HepG2 (cell line): ENCODE measurements at regions not wholly inside any gene's neighbourhood (a gene's known extent, or its start where the extent isn't known, plus 50 kb on each side); places are given as distances from the start of the nearest gene placed in this dataset.

Experiments
- ATAC-seq: fragments of 200-7000 bp; cut with Tn5 transposase; 3 replicates; pipeline ENCODE4 v1.9.1; 2020; ENCODE audit warnings: mild to moderate bottlenecking, moderate library complexity
- BruUV-seq: library from RNA; stranded (reverse); fragments of 400-500 nt; replicated peaks from 2 replicates; lab custom pipeline; 2021; lab: Mats Ljungman, UMichigan
- CTCF ChIA-PET: fragments of 300-600 bp; formaldehyde crosslinking; extraction: SDS; loops from one replicate; lab custom pipeline; 2021; ENCODE audit warnings: low total read pairs, inconsistent platforms, low intra/inter-chr PET ratio; lab: Yijun Ruan, JAX
- POLR2A ChIA-PET: fragments of 350-600 bp; sonication (Branson Sonifier 250); formaldehyde crosslinking; loops from one replicate; lab custom pipeline; 2020; ENCODE audit warnings: antibody characterized with exemption, inconsistent platforms; lab: Yijun Ruan, JAX
- DNase-seq: peaks from one replicate; pipeline ENCODE4 v3.0.0-alpha.2; 2015; ENCODE audit warnings: low spot score
- FAIRE-seq: peaks from 3 replicates; lab custom pipeline; 2011; peaks lifted over from hg19 to GRCh38; lab: Jason Lieb, UNC
- H2AFZ ChIP-seq: one replicate; pipeline ENCODE4 v1.6.1; 2011; ENCODE audit warnings: low read length, inconsistent platforms
- H3K27ac ChIP-seq: fragments of 300-600 bp; 3 replicates; pipeline ENCODE4 v1.8.0; 2011; ENCODE audit warnings: mixed run types, mild to moderate bottlenecking, mixed read lengths, low read length, inconsistent platforms; ENCODE audit not compliant: insufficient read depth; ENCODE audit errors: extremely low read length
- H3K27me3 ChIP-seq, 2 experiments: fragments of 200-600 bp in 1 of 2; 2 replicates in 1 of 2; 3 replicates in 1 of 2; pipeline versions ENCODE4 v1.6.0 to v1.8.0; 2011; ENCODE audit warnings: low read length in 2 of 2, mild to moderate bottlenecking in 2 of 2, moderate library complexity in 2 of 2, inconsistent platforms in 1 of 2; ENCODE audit not compliant: insufficient read depth in 2 of 2, control insufficient read depth in 1 of 2
- H3K36me3 ChIP-seq, 2 experiments: fragments of 200-600 bp in 1 of 2; replicated peaks in 1 of 2; 2 replicates in 1 of 2; 3 replicates in 1 of 2; pipeline versions ENCODE4 v1.5.1 to v1.8.0; 2011; ENCODE audit warnings: low read length in 2 of 2, inconsistent platforms in 1 of 2; ENCODE audit not compliant: insufficient read depth in 2 of 2, control insufficient read depth in 1 of 2
- H3K4me1 ChIP-seq: 2 replicates; pipeline ENCODE4 v1.5.1; 2012; ENCODE audit warnings: low read length, inconsistent platforms; ENCODE audit not compliant: insufficient read depth
- H3K4me2 ChIP-seq: 2 replicates; pipeline ENCODE4 v1.6.0; 2011; ENCODE audit warnings: low read depth, low read length, inconsistent platforms
- H3K4me3 ChIP-seq, 3 experiments: fragments of 200-600 bp in 1 of 3; sonication (generic), shearing (Covaris generic) in 1 of 3; replicated peaks in 1 of 3; 2 replicates each; pipeline ENCODE4 v1.5.1; 2011 to 2016; ENCODE audit warnings: low read length in 3 of 3, inconsistent platforms in 2 of 3, low read depth in 2 of 3, mild to moderate bottlenecking in 2 of 3, control low read depth in 1 of 3, mixed read lengths in 1 of 3; ENCODE audit not compliant: insufficient read depth in 1 of 3
- H3K79me2 ChIP-seq: one replicate; pipeline ENCODE4 v1.6.1; 2011; ENCODE audit warnings: low read length, inconsistent platforms; ENCODE audit not compliant: insufficient read depth
- H3K9ac ChIP-seq: 2 replicates; pipeline ENCODE4 v1.6.0; 2011; ENCODE audit warnings: mild to moderate bottlenecking, low read depth, low read length, inconsistent platforms; ENCODE audit not compliant: insufficient read depth
- H3K9me3 ChIP-seq: 2 replicates; pipeline ENCODE4 v1.5.1; 2012; ENCODE audit warnings: mild to moderate bottlenecking, low read length
- H4K20me1 ChIP-seq: 2 replicates; pipeline ENCODE4 v1.6.0; 2011; ENCODE audit warnings: inconsistent platforms, mild to moderate bottlenecking, low read length, moderate library complexity; ENCODE audit not compliant: insufficient read depth
- ATF2 ChIP-seq: sonication (generic); formaldehyde crosslinking; IDR thresholded peaks from 2 replicates; pipeline ENCODE4 v1.4.0; 2020; ENCODE audit warnings: missing genetic modification reagents
- CREM ChIP-seq, 2 experiments: sonication (generic) in 1 of 2; formaldehyde crosslinking in 1 of 2; IDR thresholded peaks; 2 replicates each; pipeline versions ENCODE4 v1.4.0 to v1.6.1; 2016 to 2020; ENCODE audit warnings: antibody characterized with exemption in 1 of 2, mild to moderate bottlenecking in 1 of 2, missing genetic modification reagents in 1 of 2
- DNMT1 ChIP-seq: sonication (generic); formaldehyde crosslinking; IDR thresholded peaks from 2 replicates; pipeline ENCODE4 v1.5.1; 2020; ENCODE audit warnings: mild to moderate bottlenecking, missing genetic modification reagents
- ISL2 ChIP-seq: sonication (generic); formaldehyde crosslinking; IDR thresholded peaks from 2 replicates; pipeline ENCODE4 v1.5.0; 2020; ENCODE audit warnings: missing genetic modification reagents
- TOPORS ChIP-seq: sonication (generic); formaldehyde crosslinking; IDR thresholded peaks from 2 replicates; pipeline ENCODE4 v1.8.0; 2023; ENCODE audit warnings: mild to moderate bottlenecking, missing genetic modification reagents
- YEATS4 ChIP-seq: sonication (generic); formaldehyde crosslinking; IDR thresholded peaks from 2 replicates; pipeline ENCODE4 v1.4.0; 2020; ENCODE audit warnings: missing genetic modification reagents, borderline replicate concordance
- ZFP36L1 ChIP-seq: sonication (generic); formaldehyde crosslinking; IDR thresholded peaks from 2 replicates; pipeline ENCODE4 v1.8.0; 2022; ENCODE audit warnings: mild to moderate bottlenecking, missing genetic modification reagents, moderate library complexity
- ZHX2 ChIP-seq, 2 experiments: sonication (generic) in 1 of 2; formaldehyde crosslinking in 1 of 2; IDR thresholded peaks; 2 replicates each; pipeline versions ENCODE4 v1.6.1 to v1.9.0; 2014 to 2022; ENCODE audit warnings: antibody characterized with exemption in 1 of 2, borderline replicate concordance in 1 of 2, inconsistent platforms in 1 of 2, low read depth in 1 of 2, missing genetic modification reagents in 1 of 2
- ZNF264 ChIP-seq: sonication (generic); formaldehyde crosslinking; IDR thresholded peaks from 2 replicates; pipeline ENCODE4 v1.4.0; 2020; ENCODE audit warnings: missing genetic modification reagents
- ZNF549 ChIP-seq: sonication (generic); formaldehyde crosslinking; IDR thresholded peaks from 2 replicates; pipeline ENCODE4 v1.5.0; 2020; ENCODE audit warnings: missing genetic modification reagents
- ZNF569 ChIP-seq: sonication (generic); formaldehyde crosslinking; IDR thresholded peaks from 2 replicates; pipeline ENCODE4 v1.5.0; 2020; ENCODE audit warnings: mild to moderate bottlenecking, missing genetic modification reagents, moderate library complexity, borderline replicate concordance
- WGBS: methylation state at CpG from one replicate; pipeline ENCODE4 v1.1.6; 2017; ENCODE audit warnings: low lambda C conversion rate; 5-methylcytosine and 5-hydroxymethylcytosine counted together
- in situ Hi-C: cut with HindIII; loops from 2 replicates; pipeline ENCODE4 v1.10.0; 2017; ENCODE audit warnings: low pct_unique_long_range_greater_than_20kb; ENCODE audit not compliant: extremely low pct_ligation_motif_present
- intact Hi-C: fragments of 100-400 bp; cut with micrococcal nuclease; formaldehyde crosslinking; loops from one replicate; pipeline ENCODE4 v1.10.0; 2022; ENCODE audit not compliant: unreplicated experiment
- TF ChIP-seq, protein P1 (sequence below): sonication (generic); formaldehyde crosslinking; conservative IDR thresholded peaks from 2 replicates; pipeline ENCODE4 v1.4.0; 2020; ENCODE audit warnings: missing genetic modification reagents
- TF ChIP-seq, protein P2 (sequence below): sonication (generic); formaldehyde crosslinking; IDR thresholded peaks from 2 replicates; pipeline ENCODE4 v1.8.0; 2022; ENCODE audit warnings: missing genetic modification reagents, mild to moderate bottlenecking, inconsistent platforms, borderline replicate concordance

GRCh38 chr5:15116996-15117395 is 245.4 kb upstream of the ANKH start:
- POLR2A ChIA-PET, result no interaction called here
- Histone ChIP-seq H2AFZ (no peak overlapping the region), H3K27me3 (no peaks in the 10 kb centered on the region), H3K27ac (no peak overlapping the region), H3K4me3 (no peak overlapping the region), H3K36me3 (no peaks in the 10 kb centered on the region), H3K79me2 (no peaks in the 10 kb centered on the region), H3K9me3 (no peaks in the 10 kb centered on the region), H3K4me2 (no peak overlapping the region), H3K4me1 (no peaks in the 10 kb centered on the region), H4K20me1 (no peaks in the 10 kb centered on the region), H3K9ac (no peak overlapping the region)
- ATAC-seq, result no peak
- no TSS peak for BruUV-seq
- TF ChIP-seq ZFP36L1 (CRISPR knock-in tag), result no peak
- TF ChIP-seq ZNF569 (CRISPR knock-in tag), result no peak
- TF ChIP-seq, protein P1, sequence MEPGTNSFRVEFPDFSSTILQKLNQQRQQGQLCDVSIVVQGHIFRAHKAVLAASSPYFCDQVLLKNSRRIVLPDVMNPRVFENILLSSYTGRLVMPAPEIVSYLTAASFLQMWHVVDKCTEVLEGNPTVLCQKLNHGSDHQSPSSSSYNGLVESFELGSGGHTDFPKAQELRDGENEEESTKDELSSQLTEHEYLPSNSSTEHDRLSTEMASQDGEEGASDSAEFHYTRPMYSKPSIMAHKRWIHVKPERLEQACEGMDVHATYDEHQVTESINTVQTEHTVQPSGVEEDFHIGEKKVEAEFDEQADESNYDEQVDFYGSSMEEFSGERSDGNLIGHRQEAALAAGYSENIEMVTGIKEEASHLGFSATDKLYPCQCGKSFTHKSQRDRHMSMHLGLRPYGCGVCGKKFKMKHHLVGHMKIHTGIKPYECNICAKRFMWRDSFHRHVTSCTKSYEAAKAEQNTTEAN, result no peak
- no peak for TF ChIP-seq CREM (IDR thresholded peaks at IDR 0.05)
- no peak for TF ChIP-seq CREM (CRISPR knock-in tag; IDR thresholded peaks at IDR 0.05)
- no peak for TF ChIP-seq DNMT1 (CRISPR knock-in tag)
- no peak for TF ChIP-seq ZHX2 (IDR thresholded peaks at IDR 0.05; ENCODE audit: low read depth)
- TF ChIP-seq ZHX2 (CRISPR knock-in tag; IDR thresholded peaks at IDR 0.05; ENCODE audit: borderline replicate concordance), result no peak
- no peak for TF ChIP-seq ISL2 (CRISPR knock-in tag)
- TF ChIP-seq ZNF549 (CRISPR knock-in tag), result no peak
- no peak for TF ChIP-seq YEATS4 (CRISPR knock-in tag)
- TF ChIP-seq ZNF264 (CRISPR knock-in tag), result no peak
- TF ChIP-seq TOPORS (CRISPR knock-in tag), result no peak
- no peak for TF ChIP-seq ATF2 (CRISPR knock-in tag)
- TF ChIP-seq, protein P2, sequence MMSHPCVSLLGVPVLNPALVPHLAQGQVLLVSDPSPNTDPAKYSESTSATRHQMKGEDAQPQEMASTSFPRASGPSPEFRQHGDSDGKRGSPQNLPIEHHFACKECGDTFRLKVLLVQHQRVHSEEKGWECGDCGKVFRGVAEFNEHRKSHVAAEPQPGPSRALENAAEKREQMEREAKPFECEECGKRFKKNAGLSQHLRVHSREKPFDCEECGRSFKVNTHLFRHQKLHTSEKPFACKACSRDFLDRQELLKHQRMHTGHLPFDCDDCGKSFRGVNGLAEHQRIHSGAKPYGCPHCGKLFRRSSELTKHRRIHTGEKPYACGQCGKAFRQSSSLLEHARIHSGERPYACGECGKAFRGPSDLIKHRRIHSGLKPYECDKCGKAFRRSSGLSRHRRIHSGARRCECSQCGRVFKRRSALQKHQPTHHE (CRISPR knock-in tag), result no peak
- DNase-seq, result no peak
- in situ Hi-C loops, result loop anchor here (25.0 kb wide), 1 partner anchor 670 kb away; no protein-coding TSS in a partner anchor
- 14% methylated on average over 3 of the region's 5 CpGs for WGBS
- intact Hi-C loops, result no loop called here
- no peak for FAIRE-seq
- CTCF ChIA-PET, result no interaction called here
